ENCODE measurements at regions not wholly inside any gene's neighbourhood (a gene's known extent, or its start where the extent isn't known, plus 50 kb on each side); places are given as distances from the start of the nearest gene placed in this dataset.
"Not testable (repeated sequence)": the region's sequence is repeated elsewhere in the genome, so short reads cannot be mapped to it uniquely, and the experiment has no call there.

- H3K4me2 ChIP-seq (ENCODE audit: low read length): no peak overlapping the region
- H3K9me2 ChIP-seq (ENCODE audit: insufficient read depth, low read length): no peaks in the 10 kb centered on the region
- no peaks in the 10 kb centered on the region for H3K27me3 ChIP-seq (ENCODE audit: insufficient read depth, low read depth, low read length)
- no peak overlapping the region for H3K4me3 ChIP-seq (ENCODE audit: low read length)
- no peaks in the 10 kb centered on the region for H3K9me3 ChIP-seq (ENCODE audit: low read length)
- TF ChIP-seq, protein P1, sequence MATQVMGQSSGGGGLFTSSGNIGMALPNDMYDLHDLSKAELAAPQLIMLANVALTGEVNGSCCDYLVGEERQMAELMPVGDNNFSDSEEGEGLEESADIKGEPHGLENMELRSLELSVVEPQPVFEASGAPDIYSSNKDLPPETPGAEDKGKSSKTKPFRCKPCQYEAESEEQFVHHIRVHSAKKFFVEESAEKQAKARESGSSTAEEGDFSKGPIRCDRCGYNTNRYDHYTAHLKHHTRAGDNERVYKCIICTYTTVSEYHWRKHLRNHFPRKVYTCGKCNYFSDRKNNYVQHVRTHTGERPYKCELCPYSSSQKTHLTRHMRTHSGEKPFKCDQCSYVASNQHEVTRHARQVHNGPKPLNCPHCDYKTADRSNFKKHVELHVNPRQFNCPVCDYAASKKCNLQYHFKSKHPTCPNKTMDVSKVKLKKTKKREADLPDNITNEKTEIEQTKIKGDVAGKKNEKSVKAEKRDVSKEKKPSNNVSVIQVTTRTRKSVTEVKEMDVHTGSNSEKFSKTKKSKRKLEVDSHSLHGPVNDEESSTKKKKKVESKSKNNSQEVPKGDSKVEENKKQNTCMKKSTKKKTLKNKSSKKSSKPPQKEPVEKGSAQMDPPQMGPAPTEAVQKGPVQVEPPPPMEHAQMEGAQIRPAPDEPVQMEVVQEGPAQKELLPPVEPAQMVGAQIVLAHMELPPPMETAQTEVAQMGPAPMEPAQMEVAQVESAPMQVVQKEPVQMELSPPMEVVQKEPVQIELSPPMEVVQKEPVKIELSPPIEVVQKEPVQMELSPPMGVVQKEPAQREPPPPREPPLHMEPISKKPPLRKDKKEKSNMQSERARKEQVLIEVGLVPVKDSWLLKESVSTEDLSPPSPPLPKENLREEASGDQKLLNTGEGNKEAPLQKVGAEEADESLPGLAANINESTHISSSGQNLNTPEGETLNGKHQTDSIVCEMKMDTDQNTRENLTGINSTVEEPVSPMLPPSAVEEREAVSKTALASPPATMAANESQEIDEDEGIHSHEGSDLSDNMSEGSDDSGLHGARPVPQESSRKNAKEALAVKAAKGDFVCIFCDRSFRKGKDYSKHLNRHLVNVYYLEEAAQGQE (IDR thresholded peaks at IDR 0.05; ENCODE audit: borderline replicate concordance): no peak
- TF ChIP-seq POLR2AphosphoS5 (IDR thresholded peaks at IDR 0.05) (no peak), EZH2 (IDR thresholded peaks at IDR 0.05; ENCODE audit: borderline replicate concordance, insufficient read depth, low read length, poor library complexity, severe bottlenecking) (no peak), RAD21 (conservative IDR thresholded peaks at IDR 0.05) (no peak), TAF1 (IDR thresholded peaks at IDR 0.05; ENCODE audit: low read depth) (no peak), MXI1 (conservative IDR thresholded peaks at IDR 0.05; ENCODE audit: poor library complexity, severe bottlenecking) (no peak), SMC3 (conservative IDR thresholded peaks at IDR 0.05; ENCODE audit: poor library complexity) (no peak), EP300 (conservative IDR thresholded peaks at IDR 0.05; ENCODE audit: poor library complexity, severe bottlenecking) (no peak)
- TF ChIP-seq, protein P2, sequence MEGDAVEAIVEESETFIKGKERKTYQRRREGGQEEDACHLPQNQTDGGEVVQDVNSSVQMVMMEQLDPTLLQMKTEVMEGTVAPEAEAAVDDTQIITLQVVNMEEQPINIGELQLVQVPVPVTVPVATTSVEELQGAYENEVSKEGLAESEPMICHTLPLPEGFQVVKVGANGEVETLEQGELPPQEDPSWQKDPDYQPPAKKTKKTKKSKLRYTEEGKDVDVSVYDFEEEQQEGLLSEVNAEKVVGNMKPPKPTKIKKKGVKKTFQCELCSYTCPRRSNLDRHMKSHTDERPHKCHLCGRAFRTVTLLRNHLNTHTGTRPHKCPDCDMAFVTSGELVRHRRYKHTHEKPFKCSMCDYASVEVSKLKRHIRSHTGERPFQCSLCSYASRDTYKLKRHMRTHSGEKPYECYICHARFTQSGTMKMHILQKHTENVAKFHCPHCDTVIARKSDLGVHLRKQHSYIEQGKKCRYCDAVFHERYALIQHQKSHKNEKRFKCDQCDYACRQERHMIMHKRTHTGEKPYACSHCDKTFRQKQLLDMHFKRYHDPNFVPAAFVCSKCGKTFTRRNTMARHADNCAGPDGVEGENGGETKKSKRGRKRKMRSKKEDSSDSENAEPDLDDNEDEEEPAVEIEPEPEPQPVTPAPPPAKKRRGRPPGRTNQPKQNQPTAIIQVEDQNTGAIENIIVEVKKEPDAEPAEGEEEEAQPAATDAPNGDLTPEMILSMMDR (IDR thresholded peaks at IDR 0.05; ENCODE audit: poor library complexity, severe bottlenecking): no peak
- no peak overlapping the region for H2AFZ ChIP-seq (ENCODE audit: low read depth, low read length)
- no peaks in the 10 kb centered on the region for H3K79me2 ChIP-seq (replicated peaks; ENCODE audit: insufficient read depth, low read length)
- no peaks in the 10 kb centered on the region for H3K36me3 ChIP-seq (ENCODE audit: insufficient read depth, low read length)
- H3K9ac ChIP-seq (ENCODE audit: low read length): no peak overlapping the region
- no peaks in the 10 kb centered on the region for H3F3A ChIP-seq (ENCODE audit: insufficient read depth, low read length, poor library complexity, severe bottlenecking)
- H4K20me1 ChIP-seq (ENCODE audit: insufficient read depth): no peaks in the 10 kb centered on the region
- H3K27ac ChIP-seq (ENCODE audit: low read length): no peak overlapping the region
Observed at GRCh38 chr6:155755452-155755851, 299.8 kb upstream of the NOX3 start.

- H3K9ac ChIP-seq (ENCODE audit: low read length); H3K9me3 ChIP-seq (ENCODE audit: low read length); H2AFZ ChIP-seq (ENCODE audit: low read depth, low read length); H3F3A ChIP-seq (ENCODE audit: insufficient read depth, low read length, poor library complexity, severe bottlenecking); H3K4me3 ChIP-seq (ENCODE audit: low read length); H3K27me3 ChIP-seq (ENCODE audit: insufficient read depth, low read depth, low read length); H3K9me2 ChIP-seq (ENCODE audit: insufficient read depth, low read length); H3K79me2 ChIP-seq (replicated peaks; ENCODE audit: insufficient read depth, low read length); H3K4me2 ChIP-seq (ENCODE audit: low read length); H3K27ac ChIP-seq (ENCODE audit: low read length); H3K36me3 ChIP-seq (ENCODE audit: insufficient read depth, low read length); H4K20me1 ChIP-seq (ENCODE audit: insufficient read depth): not testable (repeated sequence)
Observed at GRCh38 chr6:155748778-155749177, 293.1 kb upstream of the NOX3 start.

GRCh38 chr6:155747491-155747890 lies 291.9 kb upstream of the NOX3 start:
- TF ChIP-seq, protein P1 (IDR thresholded peaks at IDR 0.05; ENCODE audit: borderline replicate concordance): no peak
- no peak for TF ChIP-seq EP300 (conservative IDR thresholded peaks at IDR 0.05; ENCODE audit: poor library complexity, severe bottlenecking)
- TF ChIP-seq RAD21 (conservative IDR thresholded peaks at IDR 0.05): no peak
- TF ChIP-seq SMC3 (conservative IDR thresholded peaks at IDR 0.05; ENCODE audit: poor library complexity): no peak
- TF ChIP-seq POLR2AphosphoS5 (IDR thresholded peaks at IDR 0.05): no peak
- TF ChIP-seq MXI1 (conservative IDR thresholded peaks at IDR 0.05; ENCODE audit: poor library complexity, severe bottlenecking): no peak
- TF ChIP-seq EZH2 (IDR thresholded peaks at IDR 0.05; ENCODE audit: borderline replicate concordance, insufficient read depth, low read length, poor library complexity, severe bottlenecking): no peak
- no peak for TF ChIP-seq TAF1 (IDR thresholded peaks at IDR 0.05; ENCODE audit: low read depth)
- TF ChIP-seq, protein P2 (IDR thresholded peaks at IDR 0.05; ENCODE audit: poor library complexity, severe bottlenecking): no peak
- H4K20me1 ChIP-seq (ENCODE audit: insufficient read depth): no peaks in the 10 kb centered on the region
- H3K4me2 ChIP-seq (ENCODE audit: low read length): no peak overlapping the region
- no peaks in the 10 kb centered on the region for H3F3A ChIP-seq (ENCODE audit: insufficient read depth, low read length, poor library complexity, severe bottlenecking)
- H3K27ac ChIP-seq (ENCODE audit: low read length): no peak overlapping the region
- no peaks in the 10 kb centered on the region for H3K79me2 ChIP-seq (replicated peaks; ENCODE audit: insufficient read depth, low read length)
- no peak overlapping the region for H2AFZ ChIP-seq (ENCODE audit: low read depth, low read length)
- H3K27me3 ChIP-seq (ENCODE audit: insufficient read depth, low read depth, low read length): no peaks in the 10 kb centered on the region
- H3K9me3 ChIP-seq (ENCODE audit: low read length): no peaks in the 10 kb centered on the region
- no peaks in the 10 kb centered on the region for H3K9me2 ChIP-seq (ENCODE audit: insufficient read depth, low read length)
- H3K9ac ChIP-seq (ENCODE audit: low read length): no peak overlapping the region
- H3K36me3 ChIP-seq (ENCODE audit: insufficient read depth, low read length): no peaks in the 10 kb centered on the region
- no peak overlapping the region for H3K4me3 ChIP-seq (ENCODE audit: low read length)

Measured in neural cell (in vitro differentiated cells).